ENCODE measurements at regions not wholly inside any gene's neighbourhood (a gene's known extent, or its start where the extent isn't known, plus 50 kb on each side); places are given as distances from the start of the nearest gene placed in this dataset.

GRCh38 chr13:62544928-62545327 is 1129.3 kb upstream of the PCDH20 start:
- DNase-seq, result no peak
- TF ChIP-seq EZH2phosphoT487 (IDR thresholded peaks at IDR 0.05; ENCODE audit: low read length), result no peak
- TF ChIP-seq EZH2 (optimal IDR thresholded peaks at IDR 0.05; ENCODE audit: low read depth, low read length), result no peak
- TF ChIP-seq CTCF (IDR thresholded peaks at IDR 0.05; ENCODE audit: low read length), result no peak
- H3K79me2 ChIP-seq (ENCODE audit: low read length), result no peaks in the 10 kb centered on the region
- no peak overlapping the region for H3K9ac ChIP-seq (ENCODE audit: low read length)
- no peaks in the 10 kb centered on the region for H3K27me3 ChIP-seq (replicated peaks; ENCODE audit: insufficient read depth, low read length)
- H3K27ac ChIP-seq (ENCODE audit: low read length), result no peak overlapping the region
- H3K4me3 ChIP-seq (ENCODE audit: low read length), result no peak overlapping the region
- no peaks in the 10 kb centered on the region for H4K20me1 ChIP-seq (ENCODE audit: insufficient read depth, low read length)
- no peaks in the 10 kb centered on the region for H3K9me2 ChIP-seq (replicated peaks; ENCODE audit: insufficient read depth, low read length)
- no peaks in the 10 kb centered on the region for H3K36me3 ChIP-seq (replicated peaks; ENCODE audit: insufficient read depth, low read length)
- no peaks in the 10 kb centered on the region for H3F3A ChIP-seq (ENCODE audit: insufficient read depth, low read length)
- no peaks in the 10 kb centered on the region for H3K9me3 ChIP-seq (replicated peaks; ENCODE audit: insufficient read depth, low read length)
- H2AFZ ChIP-seq (ENCODE audit: low read length), result no peak overlapping the region
- no peaks in the 10 kb centered on the region for H3K4me1 ChIP-seq (ENCODE audit: low read length)
- no peak overlapping the region for H3K4me2 ChIP-seq (ENCODE audit: low read depth, low read length)

GRCh38 chr13:62537593-62537992 is 1121.9 kb upstream of the PCDH20 start:
- no peak for DNase-seq
- H2AFZ ChIP-seq (ENCODE audit: low read length), result no peak overlapping the region
- H3K4me3 ChIP-seq (ENCODE audit: low read length), result no peak overlapping the region
- H3K36me3 ChIP-seq (replicated peaks; ENCODE audit: insufficient read depth, low read length), result no peaks in the 10 kb centered on the region
- no peak overlapping the region for H3K9ac ChIP-seq (ENCODE audit: low read length)
- no peaks in the 10 kb centered on the region for H4K20me1 ChIP-seq (ENCODE audit: insufficient read depth, low read length)
- TF ChIP-seq EZH2 (optimal IDR thresholded peaks at IDR 0.05; ENCODE audit: low read depth, low read length) (no peak), EZH2phosphoT487 (IDR thresholded peaks at IDR 0.05; ENCODE audit: low read length) (no peak), CTCF (IDR thresholded peaks at IDR 0.05; ENCODE audit: low read length) (no peak)
- H3K9me3 ChIP-seq (replicated peaks; ENCODE audit: insufficient read depth, low read length), result no peaks in the 10 kb centered on the region
- no peaks in the 10 kb centered on the region for H3F3A ChIP-seq (ENCODE audit: insufficient read depth, low read length)
- H3K27ac ChIP-seq (ENCODE audit: low read length), result no peak overlapping the region
- no peaks in the 10 kb centered on the region for H3K27me3 ChIP-seq (replicated peaks; ENCODE audit: insufficient read depth, low read length)
- H3K4me1 ChIP-seq (ENCODE audit: low read length), result no peaks in the 10 kb centered on the region
- H3K79me2 ChIP-seq (ENCODE audit: low read length), result no peaks in the 10 kb centered on the region
- H3K4me2 ChIP-seq (ENCODE audit: low read depth, low read length), result no peak overlapping the region
- no peaks in the 10 kb centered on the region for H3K9me2 ChIP-seq (replicated peaks; ENCODE audit: insufficient read depth, low read length)

GRCh38 chr13:62525652-62526051 is 1110.0 kb upstream of the PCDH20 start:
- H3K27me3 ChIP-seq (replicated peaks; ENCODE audit: insufficient read depth, low read length), result no peaks in the 10 kb centered on the region
- H3K9ac ChIP-seq (ENCODE audit: low read length), result no peak overlapping the region
- TF ChIP-seq EZH2 (optimal IDR thresholded peaks at IDR 0.05; ENCODE audit: low read depth, low read length), result no peak
- TF ChIP-seq CTCF (IDR thresholded peaks at IDR 0.05; ENCODE audit: low read length), result no peak
- no peak for TF ChIP-seq EZH2phosphoT487 (IDR thresholded peaks at IDR 0.05; ENCODE audit: low read length)
- no peak overlapping the region for H3K27ac ChIP-seq (ENCODE audit: low read length)
- no peak overlapping the region for H3K4me2 ChIP-seq (ENCODE audit: low read depth, low read length)
- H3K9me3 ChIP-seq (replicated peaks; ENCODE audit: insufficient read depth, low read length), result no peaks in the 10 kb centered on the region
- H3K36me3 ChIP-seq (replicated peaks; ENCODE audit: insufficient read depth, low read length), result no peaks in the 10 kb centered on the region
- no peaks in the 10 kb centered on the region for H3K4me1 ChIP-seq (ENCODE audit: low read length)
- H2AFZ ChIP-seq (ENCODE audit: low read length), result no peak overlapping the region
- no peaks in the 10 kb centered on the region for H3K79me2 ChIP-seq (ENCODE audit: low read length)
- no peaks in the 10 kb centered on the region for H4K20me1 ChIP-seq (ENCODE audit: insufficient read depth, low read length)
- no peak overlapping the region for H3K4me3 ChIP-seq (ENCODE audit: low read length)
- no peaks in the 10 kb centered on the region for H3F3A ChIP-seq (ENCODE audit: insufficient read depth, low read length)
- no peaks in the 10 kb centered on the region for H3K9me2 ChIP-seq (replicated peaks; ENCODE audit: insufficient read depth, low read length)
- DNase-seq, result no peak

All from MM.1S (cell line).